SK-N-SH treated with all-trans-retinoic acid at 6 μM for 48 hours (cell line): ENCODE measurements at regions not wholly inside any gene's neighbourhood (a gene's known extent, or its start where the extent isn't known, plus 50 kb on each side); places are given as distances from the start of the nearest gene placed in this dataset.

Source experiments
- ATAC-seq: fragments of 200-7000 bp; cut with Tn5 transposase; 3 replicates; pipeline ENCODE4 v1.9.1; 2020; ENCODE audit warnings: mild to moderate bottlenecking, moderate library complexity
- BACH2 ChIP-seq: fragments of 250-450 bp; sonication (Bioruptor Pico); IDR thresholded peaks from 2 replicates; pipeline ENCODE4 v1.9.0; 2021; ENCODE audit warnings: mild to moderate bottlenecking, borderline replicate concordance
- CREB5 ChIP-seq: fragments of 250-450 bp; sonication (Bioruptor Pico); IDR thresholded peaks from 2 replicates; pipeline ENCODE4 v1.5.1; 2020; ENCODE audit warnings: low read depth, mild to moderate bottlenecking, moderate library complexity
- CSRNP3 ChIP-seq: fragments of 250-450 bp; sonication (Bioruptor Pico); IDR thresholded peaks from 2 replicates; pipeline ENCODE4 v1.5.1; 2021; ENCODE audit warnings: mild to moderate bottlenecking, moderate library complexity
- ESRRG ChIP-seq: fragments of 250-450 bp; sonication (Bioruptor Pico); IDR thresholded peaks from 2 replicates; pipeline ENCODE4 v1.6.1; 2021; ENCODE audit warnings: mild to moderate bottlenecking
- GLIS3 ChIP-seq: fragments of 250-450 bp; sonication (Bioruptor Pico); IDR thresholded peaks from 2 replicates; pipeline ENCODE4 v1.5.0; 2020; ENCODE audit warnings: mild to moderate bottlenecking, moderate library complexity
- ISL1 ChIP-seq: fragments of 250-450 bp; sonication (Bioruptor Pico); IDR thresholded peaks from 2 replicates; pipeline ENCODE4 v2.1.2; 2022; ENCODE audit warnings: mild to moderate bottlenecking, moderate library complexity
- OSR1 ChIP-seq: fragments of 250-450 bp; sonication (Bioruptor Pico); IDR thresholded peaks from 2 replicates; pipeline ENCODE4 v1.8.0; 2022; ENCODE audit warnings: moderate library complexity, mild to moderate bottlenecking, inconsistent platforms
- PATZ1 ChIP-seq: fragments of 250-450 bp; sonication (Bioruptor Pico); IDR thresholded peaks from 2 replicates; pipeline ENCODE4 v1.8.0; 2020; ENCODE audit warnings: mild to moderate bottlenecking, moderate library complexity, borderline replicate concordance
- POU6F1 ChIP-seq: fragments of 250-450 bp; sonication (Bioruptor Pico); IDR thresholded peaks from 2 replicates; pipeline ENCODE4 v1.8.0; 2021; ENCODE audit warnings: low read depth, mild to moderate bottlenecking, moderate library complexity, borderline replicate concordance
- PPARA ChIP-seq: fragments of 250-450 bp; sonication (Bioruptor Pico); IDR thresholded peaks from 2 replicates; pipeline ENCODE4 v1.5.0; 2020; ENCODE audit warnings: mild to moderate bottlenecking, borderline replicate concordance
- RARB ChIP-seq: fragments of 250-450 bp; sonication (Bioruptor Pico); IDR thresholded peaks from 2 replicates; pipeline ENCODE4 v1.8.0; 2021; ENCODE audit warnings: mild to moderate bottlenecking, moderate library complexity
- SNAI2 ChIP-seq: fragments of 250-450 bp; sonication (Bioruptor Pico); IDR thresholded peaks from 2 replicates; pipeline ENCODE4 v1.5.0; 2020; ENCODE audit warnings: mild to moderate bottlenecking, moderate library complexity
- TSHZ2 ChIP-seq: fragments of 250-450 bp; sonication (Bioruptor Pico); IDR thresholded peaks from 2 replicates; pipeline ENCODE4 v1.5.0; 2020; ENCODE audit warnings: mild to moderate bottlenecking, moderate library complexity
- ZFP3 ChIP-seq: fragments of 250-450 bp; sonication (Bioruptor Pico); IDR thresholded peaks from 2 replicates; pipeline ENCODE4 v1.5.0; 2020; ENCODE audit warnings: mild to moderate bottlenecking, moderate library complexity
- ZFP30 ChIP-seq: fragments of 450-650 bp; formaldehyde crosslinking; IDR thresholded peaks from 2 replicates; pipeline ENCODE4 v1.5.0; 2022; ENCODE audit warnings: mild to moderate bottlenecking, moderate library complexity
- ZNF565 ChIP-seq: fragments of 450-650 bp; formaldehyde crosslinking; conservative IDR thresholded peaks from 2 replicates; pipeline ENCODE4 v1.5.0; 2020; ENCODE audit warnings: low read depth, mild to moderate bottlenecking, moderate library complexity
- ZNF8 ChIP-seq: fragments of 450-650 bp; formaldehyde crosslinking; IDR thresholded peaks from 2 replicates; pipeline ENCODE4 v1.5.0; 2020; ENCODE audit warnings: mild to moderate bottlenecking, moderate library complexity

GRCh38 chr14:95796788-95797187 is 79.8 kb upstream of the TUNAR start:
- no peak for ATAC-seq
- TF ChIP-seq ZFP3 (CRISPR knock-in tag): no peak
- TF ChIP-seq ZNF565: no peak
- TF ChIP-seq SNAI2 (CRISPR knock-in tag): no peak
- TF ChIP-seq ESRRG (CRISPR knock-in tag): no peak
- TF ChIP-seq CSRNP3 (CRISPR knock-in tag): no peak
- TF ChIP-seq PPARA: no peak
- TF ChIP-seq PATZ1 (CRISPR knock-in tag): no peak
- no peak for TF ChIP-seq ZNF8 (CRISPR knock-in tag)

- no peak for ATAC-seq
Measured at GRCh38 chr14:95787941-95788340, 74.0 kb upstream of the TCL1A start.

More at GRCh38 chr14:95787941-95788340, 74.0 kb upstream of the TCL1A start:
- no peak for TF ChIP-seq RARB (CRISPR knock-in tag)
- no peak for TF ChIP-seq POU6F1 (CRISPR knock-in tag)
- TF ChIP-seq ZFP3 (CRISPR knock-in tag): no peak
- no peak for TF ChIP-seq ZFP30 (CRISPR knock-in tag)
- no peak for TF ChIP-seq TSHZ2
- TF ChIP-seq GLIS3 (CRISPR knock-in tag): no peak
- no peak for TF ChIP-seq ZNF565
- no peak for TF ChIP-seq ESRRG (CRISPR knock-in tag)
- TF ChIP-seq OSR1 (CRISPR knock-in tag): no peak
- no peak for TF ChIP-seq ISL1 (CRISPR knock-in tag)
- TF ChIP-seq BACH2 (CRISPR knock-in tag): no peak
- TF ChIP-seq ZNF8 (CRISPR knock-in tag): no peak
- no peak for TF ChIP-seq CREB5
- TF ChIP-seq PATZ1 (CRISPR knock-in tag): no peak
